GM19023 (cell line): ENCODE measurements at regions not wholly inside any gene's neighbourhood (a gene's known extent, or its start where the extent isn't known, plus 50 kb on each side); places are given as distances from the start of the nearest gene placed in this dataset.
"Not testable (repeated sequence)": the region's sequence is repeated elsewhere in the genome, so short reads cannot be mapped to it uniquely, and the experiment has no call there.

ENCODE experiments used
- ATAC-seq: cut with Tn5 transposase; IDR thresholded peaks from one replicate; pipeline ENCODE4 v1.9.1; 2021; ENCODE audit warnings: mild to moderate bottlenecking, moderate library complexity; ENCODE audit not compliant: unreplicated experiment

DNA sequence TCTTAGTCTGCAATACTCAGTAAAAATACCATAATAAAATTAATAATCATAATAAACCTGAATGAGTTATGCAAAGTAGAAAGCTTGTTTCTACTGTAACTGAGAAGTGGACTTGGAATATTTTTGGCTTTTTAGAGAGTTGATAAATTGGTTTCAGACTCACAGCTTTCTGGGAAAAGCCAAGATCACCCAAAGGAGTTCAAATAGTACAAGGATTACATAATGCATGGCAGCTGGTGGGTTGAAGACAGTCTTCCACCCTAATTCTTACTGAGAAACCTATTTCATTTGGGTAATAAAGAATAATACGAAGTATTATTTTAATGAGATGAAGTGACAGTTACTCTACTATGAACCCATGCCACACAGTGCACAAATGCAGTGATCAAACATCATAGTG, 139.4 kb upstream of the KLF12 start:
- no peak for ATAC-seq

DNA sequence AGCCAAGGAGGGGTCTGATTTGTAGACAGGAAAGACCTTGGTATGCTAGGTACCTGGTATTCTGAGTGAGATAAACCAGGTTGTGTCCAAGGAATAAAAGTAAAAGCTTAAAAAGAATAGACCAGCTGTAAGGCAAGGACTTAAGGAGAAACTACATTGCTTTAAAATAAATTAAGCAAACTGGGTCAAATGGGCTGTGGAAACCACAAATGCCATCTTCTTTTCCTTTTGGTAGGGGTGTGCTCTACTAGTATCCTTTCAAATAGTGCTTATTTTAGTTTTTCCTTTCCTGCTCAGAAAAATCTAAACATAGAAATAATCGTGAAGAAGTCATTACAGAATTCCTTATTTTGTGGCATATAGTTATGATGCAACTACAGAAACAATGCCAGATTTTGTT, 138.6 kb upstream of the KLF12 start:
- ATAC-seq = no peak

DNA sequence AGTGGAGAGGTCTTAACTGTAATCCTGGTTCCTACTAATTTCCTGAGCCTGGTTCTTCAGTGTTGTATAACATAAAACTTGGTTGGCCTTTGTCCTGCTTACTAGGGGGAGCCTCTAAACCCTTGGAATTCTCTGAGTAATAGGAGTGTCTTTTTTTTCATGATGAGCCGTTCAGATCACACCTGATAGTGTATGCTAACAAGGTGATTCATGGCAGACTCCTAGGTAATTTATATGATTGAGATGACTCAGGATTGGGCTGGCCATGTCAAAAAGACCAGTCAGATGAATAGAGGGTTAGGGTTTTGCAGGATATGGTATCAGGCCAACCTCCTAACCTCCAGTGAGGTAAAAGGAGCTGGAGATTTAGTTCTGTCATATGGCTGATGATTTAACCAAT, 135.8 kb upstream of the KLF12 start:
- ATAC-seq = no peak

DNA sequence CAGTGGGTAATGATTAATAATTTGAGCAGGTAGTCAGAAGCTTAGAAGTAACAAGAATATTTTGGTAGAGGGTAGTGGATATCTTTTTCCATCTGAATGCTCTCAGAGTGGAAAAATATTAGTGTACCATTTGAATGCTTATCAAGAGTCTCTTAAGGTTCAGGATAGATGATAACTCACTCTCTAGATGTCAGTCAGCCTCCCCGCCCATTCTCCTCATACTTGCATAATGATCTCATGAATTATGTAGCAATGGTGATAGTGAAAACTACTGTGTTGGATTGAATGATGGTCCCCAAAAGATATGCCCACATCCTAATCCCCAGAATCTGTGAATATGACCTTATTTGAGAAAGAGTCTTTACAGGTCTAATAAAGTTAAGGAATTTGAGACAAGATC, 132.7 kb upstream of the KLF12 start:
- ATAC-seq = no peak

DNA sequence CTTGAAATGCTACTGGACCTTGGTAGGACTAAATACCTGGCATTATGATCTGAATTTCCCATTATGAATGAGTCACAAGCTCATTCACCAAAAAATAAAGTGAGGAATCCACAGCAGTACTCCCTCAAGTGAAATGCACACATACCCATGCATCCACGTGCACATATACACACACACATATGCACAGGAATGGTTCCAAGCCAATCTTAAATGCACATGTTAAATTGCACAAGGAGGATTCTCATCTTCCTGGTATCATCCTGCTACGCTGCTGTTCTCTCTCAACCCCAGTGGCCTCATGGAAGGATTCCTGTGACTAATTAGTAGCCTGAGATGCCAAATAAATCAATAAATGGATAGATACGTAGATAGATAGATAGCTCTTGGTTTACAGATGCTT, 132.1 kb upstream of the KLF12 start:
- ATAC-seq = no peak

DNA sequence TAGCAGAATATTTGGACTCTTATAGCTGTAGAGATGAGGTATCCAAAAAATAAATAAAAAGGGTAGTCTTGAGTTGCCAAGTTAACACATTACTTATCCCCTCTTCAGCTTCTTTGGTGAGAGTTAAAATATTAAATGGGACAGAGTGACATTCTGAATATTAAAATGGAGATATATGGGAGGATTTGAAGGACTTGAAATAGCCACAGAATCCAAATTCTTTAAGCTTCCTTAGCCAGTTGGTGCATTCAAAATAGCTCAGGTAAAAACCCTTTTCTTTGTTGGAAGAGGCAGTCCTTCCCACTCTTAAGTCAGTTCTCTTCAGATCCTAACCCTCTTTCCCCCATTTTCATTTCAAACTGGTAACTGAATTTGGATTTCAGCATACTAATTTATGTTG, 130.1 kb upstream of the KLF12 start:
- ATAC-seq = no peak

DNA sequence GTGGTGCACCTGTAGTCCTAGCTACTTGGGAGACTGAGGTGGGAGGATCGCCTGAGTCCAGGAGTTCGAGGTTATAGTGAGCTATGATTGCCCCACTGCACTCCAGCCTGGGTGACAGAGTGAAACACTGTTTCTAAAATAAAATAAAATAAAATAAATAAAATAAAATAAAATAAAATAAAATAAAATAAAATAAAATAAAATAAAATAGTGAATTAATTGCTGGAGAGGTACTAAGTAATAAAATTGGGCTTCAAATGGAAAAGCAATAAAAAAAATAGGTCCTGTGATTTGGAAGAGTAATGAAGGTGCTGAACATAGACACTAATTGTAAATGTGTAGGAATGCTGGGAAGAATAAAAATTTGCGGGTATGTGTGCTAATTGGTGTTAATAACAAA, 126.2 kb upstream of the KLF12 start:
- ATAC-seq = not testable (repeated sequence)

DNA sequence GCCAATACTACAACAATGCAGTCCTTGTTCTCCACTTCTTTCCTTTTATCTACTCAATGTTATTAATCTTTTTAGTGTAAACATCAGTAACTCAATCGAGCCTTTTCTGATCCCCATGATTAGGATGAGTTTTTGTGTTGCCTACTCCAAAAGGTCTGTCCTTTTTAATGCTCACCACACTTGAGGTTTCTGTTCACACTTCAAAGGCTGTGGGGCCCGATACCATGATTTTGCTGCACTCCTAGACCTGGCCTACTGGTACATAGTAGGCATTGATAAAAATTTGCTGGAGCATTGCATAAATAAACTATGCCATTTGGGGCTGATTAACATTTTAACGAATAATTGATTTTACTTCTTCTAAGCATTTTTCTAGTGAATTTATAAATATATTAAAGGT, 125.4 kb upstream of the KLF12 start:
- ATAC-seq = no peak

DNA sequence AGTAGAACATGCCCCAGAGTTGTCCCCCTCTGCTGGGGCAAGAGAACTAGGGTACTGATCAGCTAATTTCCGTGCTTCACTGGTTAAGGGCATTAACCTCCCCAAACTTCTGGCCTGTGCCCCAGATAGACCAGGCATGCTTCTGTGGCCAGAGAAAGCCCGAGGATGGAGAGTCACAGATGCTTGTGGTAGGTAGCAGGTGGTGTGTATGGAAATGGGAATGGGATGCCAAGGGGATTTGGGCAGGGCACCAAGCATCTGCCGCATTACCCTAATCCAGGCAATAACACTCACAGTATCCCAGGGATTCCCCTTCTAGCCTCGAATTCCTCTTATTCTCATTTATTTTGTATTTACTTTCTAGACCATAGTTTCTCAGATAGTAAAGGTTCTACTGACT, 124.8 kb upstream of the KLF12 start:
- no peak for ATAC-seq

DNA sequence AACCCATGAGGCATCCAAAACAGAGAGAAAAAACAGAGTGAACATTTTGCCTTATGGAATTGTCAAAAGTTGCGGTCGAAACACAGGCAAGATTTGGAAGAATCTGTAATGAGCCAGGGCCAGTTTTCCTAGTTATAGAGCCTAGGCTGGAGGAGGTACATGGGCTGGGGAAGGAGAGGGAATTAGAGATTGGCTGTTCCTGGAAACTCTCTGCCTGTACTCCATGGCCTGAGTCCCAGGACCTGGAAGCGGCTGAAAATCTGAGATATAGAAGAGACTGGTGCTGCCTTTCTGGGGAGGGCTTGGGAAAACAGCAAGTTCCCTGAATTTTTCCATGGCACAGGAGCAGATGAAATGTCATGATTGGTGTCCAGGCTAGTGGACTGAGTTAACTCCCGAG, 122.8 kb upstream of the KLF12 start:
- no peak for ATAC-seq

DNA sequence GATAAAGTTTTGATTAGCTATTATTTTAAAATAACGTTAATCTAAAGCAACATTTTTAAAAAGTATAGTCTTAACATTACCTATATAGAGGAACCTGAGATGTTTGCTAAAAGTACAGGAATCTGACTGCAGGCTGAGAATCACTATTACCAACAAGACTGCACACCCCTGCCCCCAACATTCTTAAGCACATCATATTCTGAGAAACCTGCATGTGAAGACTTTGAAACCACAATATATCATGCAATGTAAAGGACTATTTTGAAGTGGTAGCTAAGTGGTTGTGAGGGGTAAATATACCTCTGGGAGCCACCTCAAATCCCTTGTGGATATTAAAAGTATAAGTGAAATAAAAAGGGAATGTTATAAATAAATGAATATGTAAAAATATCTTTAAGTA, 119.0 kb upstream of the KLF12 start:
- ATAC-seq = no peak

DNA sequence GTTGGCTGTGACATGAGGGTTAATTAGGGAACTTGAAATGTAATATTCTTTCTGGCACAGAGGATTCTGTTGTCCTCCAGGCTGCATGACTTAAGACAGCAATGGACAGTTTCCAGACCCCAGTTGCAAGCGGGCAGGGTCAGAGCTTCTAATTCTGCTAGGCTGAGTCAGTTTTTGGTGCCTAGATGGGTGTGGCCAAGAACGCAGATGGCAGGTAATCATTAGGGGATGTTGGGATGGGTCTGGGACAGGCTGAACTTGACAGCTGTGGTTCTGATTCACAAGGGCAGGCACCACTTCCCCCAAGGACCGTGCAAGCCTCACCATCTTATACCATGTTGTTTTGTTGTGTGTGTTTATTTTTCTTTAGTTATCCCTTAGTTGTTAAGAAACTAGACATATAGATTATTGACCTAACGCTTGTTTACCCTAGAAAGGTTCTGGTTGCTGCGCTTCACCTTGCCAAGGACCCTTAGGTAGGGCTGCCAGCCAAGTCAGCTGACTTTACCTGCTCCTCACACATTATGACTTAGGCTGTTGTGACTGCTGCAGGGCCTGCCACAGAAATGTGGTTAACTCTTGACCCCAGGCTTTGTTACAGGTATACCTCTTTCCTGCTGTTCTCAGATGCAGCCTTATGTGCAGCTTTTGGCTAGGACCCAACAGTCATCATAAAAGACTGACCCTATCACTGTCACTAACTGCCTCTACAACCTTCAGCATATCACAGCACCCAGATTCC, 117.7 kb upstream of the KLF12 start:
- ATAC-seq = no peak

DNA sequence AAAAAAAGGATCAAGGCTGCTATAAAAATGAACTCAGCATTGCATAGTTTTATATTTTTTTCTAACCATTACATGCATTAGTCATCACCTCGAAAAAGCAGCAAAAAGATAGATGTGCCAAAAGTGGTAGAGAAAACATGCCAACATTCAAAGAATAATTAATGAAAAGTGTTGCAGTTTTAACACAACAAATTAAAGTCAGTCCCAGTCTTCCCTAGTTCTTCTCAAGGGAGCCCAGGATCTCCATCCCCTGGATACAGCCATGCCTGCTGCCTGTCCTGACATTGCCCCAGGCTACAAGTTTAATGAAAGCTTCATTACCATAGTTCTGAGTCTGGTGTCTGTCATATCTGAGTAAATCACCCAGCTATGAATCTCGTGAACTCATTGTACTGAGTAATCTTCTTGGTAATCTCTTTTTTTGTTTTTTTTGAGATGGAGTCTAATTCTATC, 116.6 kb upstream of the KLF12 start:
- ATAC-seq = no peak

DNA sequence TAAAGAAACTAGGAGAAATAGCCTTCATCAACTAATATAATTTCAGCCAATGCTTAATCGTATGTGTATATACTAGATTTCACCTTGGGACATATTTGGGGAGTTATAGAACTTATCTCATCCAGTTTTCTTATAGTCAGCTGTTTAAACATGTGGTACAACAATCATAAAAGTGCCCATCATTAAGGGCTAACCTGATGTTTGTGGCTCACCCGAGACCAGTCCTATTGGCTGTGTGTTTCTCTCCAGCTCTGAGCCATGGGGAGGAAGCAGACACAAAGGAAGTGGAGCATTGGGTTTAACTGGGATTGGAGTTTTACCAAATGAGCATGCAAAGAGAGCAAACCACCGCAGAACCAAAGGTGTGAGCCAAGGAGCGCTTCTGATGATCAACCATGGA, 114.3 kb upstream of the KLF12 start:
- no peak for ATAC-seq

DNA sequence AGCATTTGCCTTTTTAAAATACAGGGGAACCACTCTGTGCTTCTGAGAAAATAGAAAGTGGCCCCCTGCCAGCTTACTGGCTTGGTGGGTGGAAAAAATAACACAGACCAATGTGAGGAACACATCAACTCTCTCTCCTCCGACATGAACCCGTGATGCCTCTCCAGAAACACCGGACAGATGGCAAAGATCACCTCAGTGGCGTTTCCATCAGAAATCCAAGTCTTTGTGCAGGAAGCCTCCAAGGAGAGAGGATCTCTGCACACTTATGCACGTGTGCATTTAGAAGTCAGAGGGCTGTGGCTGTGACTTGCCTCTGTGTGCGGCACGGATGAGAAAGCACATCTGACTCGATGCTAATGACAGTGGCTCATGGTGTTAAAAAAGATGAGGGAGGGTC, 112.3 kb upstream of the KLF12 start:
- ATAC-seq = no peak

DNA sequence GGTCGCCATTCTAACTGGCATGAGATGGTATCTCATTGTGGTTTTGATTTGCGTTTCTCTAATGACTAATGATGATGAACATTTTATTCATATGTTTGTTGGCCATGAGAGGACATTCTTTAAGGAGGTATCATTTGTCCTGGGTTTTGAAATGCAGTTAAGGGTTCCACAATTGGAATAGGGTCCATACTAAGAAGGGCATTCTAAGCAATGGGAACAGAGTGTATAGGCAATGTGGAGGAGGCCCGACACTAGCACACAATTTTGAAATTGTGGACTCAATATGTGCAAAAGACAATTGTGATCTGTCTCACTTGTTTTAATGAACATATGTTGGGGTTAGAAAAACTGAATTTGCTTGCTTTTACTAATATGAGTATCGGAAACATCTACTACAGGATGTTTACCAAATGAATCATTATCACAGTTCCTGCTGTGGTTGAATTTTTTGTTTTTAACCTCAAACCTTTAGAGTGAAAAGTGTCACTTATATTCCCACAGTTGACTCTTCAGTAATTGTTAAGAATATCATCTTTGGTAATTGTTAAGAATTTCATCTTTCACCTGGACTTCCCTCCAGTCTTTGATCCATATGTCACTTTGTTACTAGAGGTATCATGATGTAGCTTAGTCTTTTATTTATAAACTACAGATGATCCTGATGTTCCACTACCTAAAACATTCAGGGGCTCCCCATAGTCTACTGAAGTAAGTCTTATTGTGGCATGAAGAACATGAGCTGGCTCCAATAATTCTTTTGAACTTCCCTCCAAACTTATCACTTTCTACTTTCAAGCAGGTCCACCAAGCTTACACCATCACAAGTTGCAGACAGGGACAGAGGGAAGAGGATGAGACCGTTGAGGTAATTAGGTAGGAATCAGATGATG, 109.7 kb upstream of the KLF12 start:
- ATAC-seq = no peak

DNA sequence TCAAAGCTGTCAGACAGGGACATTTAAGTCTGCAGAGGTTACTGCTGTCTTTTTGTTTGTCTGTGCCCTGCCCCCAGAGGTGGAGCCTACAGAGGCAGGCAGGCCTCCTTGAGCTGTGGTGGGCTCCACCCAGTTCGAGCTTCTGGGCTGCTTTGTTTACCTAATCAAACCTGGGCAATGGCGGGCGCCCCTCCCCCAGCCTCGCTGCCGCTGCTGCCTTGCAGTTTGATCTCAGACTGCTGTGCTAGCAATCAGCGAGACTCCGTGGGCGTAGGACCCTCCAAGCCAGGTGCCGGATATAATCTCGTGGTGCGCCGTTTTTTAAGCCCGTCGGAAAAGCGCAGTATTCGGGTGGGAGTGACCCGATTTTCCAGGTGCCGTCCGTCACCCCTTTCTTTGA, 107.1 kb upstream of the KLF12 start:
- ATAC-seq = not testable (repeated sequence)

DNA sequence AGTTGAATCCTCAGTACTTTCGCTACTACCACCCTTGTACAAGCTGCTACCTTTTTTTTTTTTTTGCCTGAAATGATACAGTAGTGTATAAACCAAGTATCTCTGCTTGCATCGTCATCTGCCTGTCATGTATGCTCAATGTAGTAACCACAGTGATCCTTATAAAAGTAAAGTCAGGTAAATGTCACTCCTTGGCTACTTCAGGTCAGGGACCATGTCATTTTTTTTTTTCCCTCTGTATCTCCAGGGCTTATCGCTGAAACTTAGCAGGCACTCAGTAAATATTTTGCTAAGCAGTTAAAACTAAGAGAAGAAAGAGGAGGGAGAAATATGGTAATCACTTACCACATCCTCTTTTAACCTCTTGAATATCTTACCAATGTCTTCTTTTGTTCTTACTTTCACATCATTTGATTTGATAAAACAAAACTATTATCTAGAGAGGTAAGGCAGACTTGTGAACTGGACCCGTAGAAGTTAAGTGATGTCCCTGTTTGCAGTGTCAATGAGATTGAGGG, 96.8 kb upstream of the KLF12 start:
- ATAC-seq = no peak

DNA sequence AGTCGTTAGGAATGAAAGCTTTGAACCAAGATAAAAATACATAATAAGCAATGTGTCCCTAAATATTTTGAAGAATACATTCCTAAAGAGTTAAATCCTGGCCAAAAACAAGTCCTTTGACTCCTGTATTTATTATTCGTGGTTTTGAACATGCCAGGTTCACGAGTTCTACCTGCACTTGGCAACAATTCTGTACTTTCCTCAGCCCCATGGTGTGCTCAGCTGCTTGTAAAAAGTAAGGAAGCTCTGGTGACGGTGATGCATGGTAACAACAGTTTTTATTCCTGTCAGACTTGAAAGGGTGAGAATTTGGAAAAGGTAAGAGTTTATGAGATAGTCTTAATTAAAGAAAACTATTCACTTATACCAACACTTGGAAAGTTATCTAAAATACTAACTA, 95.0 kb upstream of the KLF12 start:
- no peak for ATAC-seq

DNA sequence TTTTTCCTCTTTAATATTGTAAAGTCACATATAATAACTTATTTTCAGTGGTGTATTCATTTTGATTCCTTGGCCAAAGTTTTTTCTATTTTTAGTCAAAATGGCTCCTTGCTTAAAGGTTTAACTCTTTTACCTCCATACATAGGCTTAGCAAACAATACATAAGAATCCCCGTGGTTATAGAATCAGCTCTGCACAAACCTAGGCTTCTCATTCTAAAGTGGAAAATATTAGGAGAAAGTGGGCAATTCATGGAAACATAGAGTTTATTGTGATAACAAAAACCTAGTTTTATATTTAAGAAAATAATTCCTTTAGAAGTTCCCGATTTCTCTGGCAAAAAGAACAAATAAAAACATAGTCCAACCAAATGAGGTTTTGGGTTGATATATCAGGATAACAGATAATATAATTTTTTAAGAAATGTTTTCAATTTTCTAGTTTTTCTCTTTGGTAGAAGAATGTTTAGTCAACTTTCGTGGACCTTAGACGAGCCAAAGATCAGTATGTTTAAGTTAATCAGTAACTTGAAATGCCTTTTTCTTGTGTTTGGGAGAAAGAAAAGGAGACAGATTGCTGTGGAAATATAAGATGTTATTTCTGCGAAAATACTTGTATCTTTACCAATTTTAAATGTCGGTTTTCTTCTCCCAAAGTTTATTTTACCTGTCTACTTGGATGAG, 93.4 kb upstream of the KLF12 start:
- no peak for ATAC-seq

DNA sequence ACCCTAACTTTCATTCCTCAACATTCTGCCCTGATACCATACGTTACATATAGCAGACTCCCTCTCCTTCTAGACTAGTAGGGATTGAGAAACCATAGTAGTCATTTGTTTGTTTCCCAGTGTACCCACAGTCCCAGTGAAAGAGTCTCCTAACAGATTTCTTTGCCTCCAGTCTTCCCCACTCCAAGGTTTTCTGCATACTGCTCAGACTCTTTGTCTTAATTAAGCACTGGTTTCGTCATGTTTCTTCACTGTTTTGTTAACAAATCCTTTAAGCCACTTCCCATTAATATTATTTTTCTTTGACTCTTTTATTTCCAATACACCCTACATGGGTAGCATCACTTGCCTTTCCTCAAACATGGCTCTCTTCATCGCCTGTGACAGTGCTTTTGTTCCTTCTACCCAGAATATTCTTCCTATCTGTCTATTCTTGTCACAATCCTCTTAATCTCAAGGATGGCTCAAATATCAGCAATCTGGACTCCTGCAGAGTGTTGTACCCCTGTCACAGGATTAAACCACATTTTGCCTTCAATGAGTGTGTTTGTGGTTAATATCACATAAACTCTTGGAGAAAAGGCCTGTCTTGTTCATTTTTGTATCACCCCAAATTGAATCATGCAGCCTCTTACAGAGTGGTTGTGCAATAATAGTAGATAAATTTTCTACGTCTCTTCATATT, 92.7 kb upstream of the KLF12 start:
- ATAC-seq = no peak
